A549 (cell line): ENCODE measurements at regions not wholly inside any gene's neighbourhood (a gene's known extent, or its start where the extent isn't known, plus 50 kb on each side); places are given as distances from the start of the nearest gene placed in this dataset.

Experiments used
- HOXB5 ChIP-seq: fragments of 250-450 bp; sonication (Bioruptor Pico); IDR thresholded peaks from 2 replicates; pipeline ENCODE4 v1.5.0; 2020; ENCODE audit warnings: mild to moderate bottlenecking, moderate library complexity
- POLR2A ChIP-seq: IDR thresholded peaks from 2 replicates; pipeline ENCODE4 v1.6.1; 2012; ENCODE audit warnings: mild to moderate bottlenecking, low read length
- TF ChIP-seq, protein P1 (sequence below): fragments of >200 bp; sonication (Bioruptor Twin); formaldehyde crosslinking; IDR thresholded peaks from 3 replicates; pipeline ENCODE4 v1.5.1; 2016

DNA sequence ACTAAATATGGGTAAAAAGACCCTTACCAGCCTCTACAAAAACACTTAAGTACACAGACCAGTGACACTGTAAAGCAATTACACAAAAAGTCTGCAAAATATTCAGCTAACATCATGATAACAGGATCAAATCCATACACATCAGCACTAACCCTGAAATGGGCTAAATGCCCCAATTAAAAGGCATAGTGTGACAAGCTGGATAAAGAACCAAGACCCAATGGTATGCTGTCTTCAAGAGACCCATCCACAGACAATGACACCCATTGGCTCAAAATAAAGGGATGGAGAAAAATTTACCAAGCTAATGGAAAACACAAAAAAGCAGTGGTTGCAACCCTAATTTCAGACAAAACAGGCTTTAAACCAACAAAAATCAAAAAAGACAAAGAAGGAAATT is 221.0 kb upstream of the ISL1 start:
- no peak for TF ChIP-seq POLR2A
- TF ChIP-seq, protein P1, sequence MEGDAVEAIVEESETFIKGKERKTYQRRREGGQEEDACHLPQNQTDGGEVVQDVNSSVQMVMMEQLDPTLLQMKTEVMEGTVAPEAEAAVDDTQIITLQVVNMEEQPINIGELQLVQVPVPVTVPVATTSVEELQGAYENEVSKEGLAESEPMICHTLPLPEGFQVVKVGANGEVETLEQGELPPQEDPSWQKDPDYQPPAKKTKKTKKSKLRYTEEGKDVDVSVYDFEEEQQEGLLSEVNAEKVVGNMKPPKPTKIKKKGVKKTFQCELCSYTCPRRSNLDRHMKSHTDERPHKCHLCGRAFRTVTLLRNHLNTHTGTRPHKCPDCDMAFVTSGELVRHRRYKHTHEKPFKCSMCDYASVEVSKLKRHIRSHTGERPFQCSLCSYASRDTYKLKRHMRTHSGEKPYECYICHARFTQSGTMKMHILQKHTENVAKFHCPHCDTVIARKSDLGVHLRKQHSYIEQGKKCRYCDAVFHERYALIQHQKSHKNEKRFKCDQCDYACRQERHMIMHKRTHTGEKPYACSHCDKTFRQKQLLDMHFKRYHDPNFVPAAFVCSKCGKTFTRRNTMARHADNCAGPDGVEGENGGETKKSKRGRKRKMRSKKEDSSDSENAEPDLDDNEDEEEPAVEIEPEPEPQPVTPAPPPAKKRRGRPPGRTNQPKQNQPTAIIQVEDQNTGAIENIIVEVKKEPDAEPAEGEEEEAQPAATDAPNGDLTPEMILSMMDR: no peak
- no peak for TF ChIP-seq HOXB5 (CRISPR knock-in tag)
